NCI-H1092 (cell line): ENCODE measurements at regions not wholly inside any gene's neighbourhood (a gene's known extent, or its start where the extent isn't known, plus 50 kb on each side); places are given as distances from the start of the nearest gene placed in this dataset.
"Not testable (repeated sequence)": the region's sequence is repeated elsewhere in the genome, so short reads cannot be mapped to it uniquely, and the experiment has no call there.

Experiments used
- DNase-seq: peaks from one replicate; lab custom pipeline; 2025; lab: John Stamatoyannopoulos, UW

GRCh38 chr3:107942244-107942643 is 148.6 kb downstream of the CD47 start:
- DNase-seq, result no peak

DNA sequence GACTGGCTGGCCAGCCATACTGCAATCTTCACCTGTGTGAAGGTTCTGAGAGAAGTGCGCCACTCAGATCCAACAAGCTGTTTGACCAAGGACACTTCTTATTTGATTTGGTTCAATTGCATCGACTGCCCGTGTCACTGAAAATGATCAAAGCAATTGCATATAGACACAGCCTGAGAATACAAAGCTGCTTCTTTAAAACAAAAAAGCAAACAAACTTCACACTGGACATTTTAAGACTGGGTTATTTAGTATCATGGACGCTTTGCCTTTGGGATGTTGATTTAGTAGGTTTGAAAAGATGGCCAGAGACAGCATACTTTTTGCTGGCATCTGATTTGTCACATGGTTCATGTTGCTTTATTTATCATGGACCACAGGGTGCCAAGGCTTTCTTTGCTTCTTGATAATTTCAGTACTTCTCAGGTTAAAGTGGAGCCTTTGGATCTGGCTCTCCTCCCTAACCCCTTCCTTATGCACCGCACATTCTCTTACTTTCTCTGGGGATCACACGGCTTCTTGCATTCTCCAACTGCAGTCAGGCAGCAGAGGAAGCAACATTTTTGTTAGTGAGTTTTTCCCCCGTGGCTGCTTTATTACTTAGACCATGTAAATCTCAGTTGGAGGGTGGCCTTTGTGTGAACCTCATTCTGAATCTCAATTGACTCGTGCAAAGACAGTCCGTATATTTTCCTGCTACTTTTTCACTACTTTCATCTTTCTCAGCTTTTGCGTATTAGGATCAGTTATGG is 151.0 kb downstream of the CD47 start:
- no peak for DNase-seq

DNA sequence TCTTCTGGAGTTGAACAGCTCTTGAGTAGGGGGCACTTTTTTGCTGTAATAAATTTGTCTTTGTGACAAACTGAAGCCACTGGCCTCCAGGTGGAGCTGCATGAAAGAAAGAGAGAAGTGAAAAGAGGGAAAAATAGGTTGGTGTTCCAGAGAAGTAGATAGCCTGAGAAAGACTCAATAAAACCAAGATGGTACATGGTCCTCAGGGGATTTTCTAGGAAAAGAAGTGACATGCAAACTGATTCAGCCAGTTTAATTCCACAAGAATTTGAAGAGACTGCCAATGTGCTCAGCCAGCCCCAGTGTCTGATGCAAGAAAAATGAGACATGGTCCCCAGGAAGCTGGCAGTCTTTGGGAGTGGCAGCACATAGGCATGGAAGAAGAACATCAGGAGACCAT is 152.7 kb downstream of the CD47 start:
- no peak for DNase-seq

DNA sequence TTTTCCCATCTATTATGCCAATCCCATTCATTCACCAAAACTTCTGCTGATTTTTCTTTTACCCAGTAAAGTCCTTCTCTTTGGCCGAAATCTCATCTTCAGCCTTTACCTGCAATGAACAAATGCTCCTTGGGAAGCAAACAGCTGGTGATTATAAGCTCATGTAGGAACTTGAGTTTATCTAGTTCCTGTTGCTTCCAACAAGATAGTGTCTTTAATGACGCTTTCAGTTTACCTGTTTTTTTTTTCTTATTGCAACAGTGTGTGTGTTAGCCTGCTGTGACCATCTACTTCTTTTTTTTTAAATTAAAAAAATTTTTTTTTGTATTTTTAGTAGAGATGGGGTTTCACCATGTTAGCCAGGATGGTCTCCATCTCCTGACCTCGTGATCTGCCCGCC is 156.0 kb downstream of the CD47 start:
- DNase-seq, result no peak

DNA sequence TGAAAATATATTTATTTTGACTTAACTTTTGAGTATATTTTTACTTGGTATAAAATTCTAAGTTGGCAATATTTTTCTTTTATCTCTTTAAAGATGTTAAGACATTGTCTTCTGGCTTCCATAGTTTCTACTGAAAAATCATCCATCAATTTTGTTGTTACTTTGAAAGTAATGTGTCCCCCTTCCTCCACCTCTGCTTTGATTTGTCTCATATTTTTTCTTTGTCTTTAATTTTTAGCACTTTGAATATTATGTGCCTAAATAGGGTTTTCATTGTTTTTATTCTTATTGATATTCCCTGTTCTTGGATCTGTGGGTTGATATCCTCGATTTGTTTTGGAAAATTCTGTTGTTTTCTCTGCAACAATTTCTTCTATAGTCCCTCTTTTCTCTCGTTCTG is 157.4 kb downstream of the CD47 start:
- no peak for DNase-seq

- no peak for DNase-seq
Observed at GRCh38 chr3:107931326-107931725, 159.5 kb downstream of the CD47 start.

- no peak for DNase-seq
Observed at GRCh38 chr3:107929088-107929487, 161.7 kb downstream of the CD47 start.

- no peak for DNase-seq
Observed at GRCh38 chr3:107928084-107928445, 162.8 kb downstream of the CD47 start.

- peak; percentile 49 for DNase-seq
Observed at GRCh38 chr3:107927361-107928083, 163.3 kb downstream of the CD47 start.

GRCh38 chr3:107925851-107926250 is 165.0 kb downstream of the CD47 start:
- no peak for DNase-seq

- DNase-seq, result no peak
Observed at GRCh38 chr3:107921038-107921437, 169.8 kb downstream of the CD47 start.

- DNase-seq, result no peak
Observed at GRCh38 chr3:107920538-107920937, 170.3 kb downstream of the CD47 start.

DNA sequence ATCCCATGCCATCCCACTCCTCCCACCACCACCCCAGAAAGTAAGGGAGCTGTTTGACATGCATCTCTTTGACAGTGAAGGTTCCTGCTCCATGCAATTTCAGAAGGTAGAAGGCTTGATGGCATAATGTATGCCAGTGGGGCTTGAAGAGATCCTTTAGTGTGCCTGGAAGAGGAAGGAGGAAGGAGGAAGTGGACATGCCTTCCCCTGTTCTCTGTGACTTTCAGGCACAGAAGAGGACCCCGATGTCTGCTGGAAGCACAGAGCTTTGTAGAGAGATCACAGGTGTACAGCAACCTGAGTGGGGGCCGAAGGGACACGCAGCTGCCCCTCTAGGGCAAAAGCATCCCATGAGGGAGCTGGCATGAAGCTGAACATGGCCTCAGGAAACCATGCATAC is 171.6 kb downstream of the CD47 start:
- DNase-seq, result no peak

DNA sequence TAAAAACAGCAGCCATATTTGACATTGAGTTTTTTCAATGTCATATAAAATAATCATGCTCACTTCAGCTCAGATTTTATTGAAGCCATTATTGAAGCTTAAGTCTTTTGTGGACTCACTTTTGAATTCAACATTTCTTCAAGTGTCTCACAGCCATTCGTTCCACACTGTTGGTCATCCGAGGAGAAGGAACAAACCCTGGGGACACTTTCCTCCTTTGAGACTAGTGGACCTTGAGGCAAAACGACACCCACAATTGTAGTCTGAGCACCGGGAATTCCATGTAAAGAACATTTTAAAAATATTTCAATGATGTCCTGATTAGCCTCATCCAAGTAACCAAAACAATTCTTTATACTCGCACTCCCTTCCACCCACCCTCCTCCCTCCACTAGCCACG is 174.7 kb downstream of the CD47 start:
- DNase-seq, result no peak

DNA sequence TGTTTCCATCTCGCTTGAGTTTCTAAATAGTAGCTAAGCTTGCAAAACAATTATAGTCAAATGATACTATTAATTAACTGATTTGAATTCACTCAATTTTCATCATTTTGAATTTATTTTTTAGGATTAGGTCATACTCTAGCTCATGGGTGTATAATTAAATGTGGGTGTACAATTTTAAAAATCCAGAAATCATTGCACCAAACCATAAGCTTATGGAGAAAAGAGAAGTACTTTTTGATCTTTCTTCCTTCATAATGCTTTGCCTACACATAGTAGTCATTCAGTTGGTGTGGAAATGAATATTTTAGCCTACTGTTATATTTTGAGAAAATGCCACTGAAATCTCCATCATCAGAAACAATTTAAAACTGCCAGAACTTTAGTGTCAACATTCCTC is 175.1 kb downstream of the CD47 start:
- no peak for DNase-seq

DNA sequence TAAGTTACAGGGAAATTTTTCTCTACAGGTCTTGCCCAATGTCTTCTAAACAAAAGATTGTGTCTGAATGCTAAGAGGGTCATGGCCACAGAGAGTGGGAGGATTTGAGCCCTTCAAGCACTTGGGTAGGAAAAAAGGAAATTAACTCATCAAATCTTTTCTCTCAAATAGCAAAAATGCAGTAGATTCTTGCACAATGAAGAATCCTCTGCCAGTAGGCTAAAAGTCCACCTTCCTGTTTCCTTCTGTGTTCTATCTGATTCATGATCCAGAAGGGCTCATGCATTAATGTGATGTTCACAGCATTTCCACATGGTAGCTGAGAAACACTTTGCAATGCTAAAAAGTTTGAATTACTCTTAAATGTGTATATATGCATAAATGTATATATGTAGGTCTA is 177.1 kb downstream of the CD47 start:
- DNase-seq, result no peak

GRCh38 chr3:107911337-107912000 is 179.4 kb downstream of the CD47 start:
- no peak for DNase-seq

GRCh38 chr3:107910713-107911259 is 180.0 kb downstream of the CD47 start:
- no peak for DNase-seq

DNA sequence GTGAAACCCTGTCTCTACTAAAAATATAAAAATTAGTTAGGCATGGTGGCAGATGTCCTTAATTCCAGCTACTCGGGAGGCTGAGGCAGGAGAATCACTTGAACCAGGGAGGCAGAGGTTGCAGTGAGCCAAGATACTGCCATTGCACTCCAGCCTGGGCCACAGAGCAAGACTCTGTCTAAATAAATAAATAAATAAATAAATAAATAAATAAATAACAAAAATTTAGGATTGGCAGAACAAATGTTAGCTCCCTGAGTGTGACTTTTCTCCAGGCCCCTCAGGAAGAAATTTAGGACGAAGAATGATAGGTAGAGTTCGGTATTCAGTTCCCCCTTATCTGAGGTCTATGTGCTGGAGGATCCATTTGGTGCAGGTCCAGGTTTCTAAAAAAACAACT is 181.2 kb downstream of the CD47 start:
- DNase-seq, result not testable (repeated sequence)

- no peak for DNase-seq
Observed at GRCh38 chr3:107907996-107908395, 182.8 kb downstream of the CD47 start.

GRCh38 chr3:107904536-107905066 is 186.2 kb downstream of the CD47 start:
- no peak for DNase-seq

GRCh38 chr3:107899990-107900651 is 190.7 kb downstream of the CD47 start:
- no peak for DNase-seq
